ENCODE measurements at regions not wholly inside any gene's neighbourhood (a gene's known extent, or its start where the extent isn't known, plus 50 kb on each side); places are given as distances from the start of the nearest gene placed in this dataset.
"Not testable (repeated sequence)": the region's sequence is repeated elsewhere in the genome, so short reads cannot be mapped to it uniquely, and the experiment has no call there.

GRCh38 chr15:22224241-22224671 is 143.9 kb downstream of the OR4M2 start:
- Mint-ChIP-seq H3K27ac (peak overlapping the region; percentile 94), H3K4me3 (no peak overlapping the region), H3K4me1 (ENCODE audit: low read depth) (peaks cover 36% of the 10 kb centered on the region), H3K9me3 (no peaks in the 10 kb centered on the region), H3K36me3 (ENCODE audit: low read depth) (no peaks in the 10 kb centered on the region), H3K27me3 (no peaks in the 10 kb centered on the region)
- CTCF ChIA-PET: interaction anchor here (2.5 kb wide), 1 partner anchor 1869 kb away, joined by 9 read pairs; no protein-coding TSS in a partner anchor
- peaks cover 22% of the 10 kb centered on the region for H3K4me1 ChIP-seq (ENCODE audit: insufficient read depth, low read length)
- H3K9me3 ChIP-seq (ENCODE audit: control insufficient read depth in 1 of 2, insufficient read depth in 1 of 2, low read length in 2 of 2): no peaks in the 10 kb centered on the region
- ATAC-seq (ENCODE audit: poor library complexity) (no peak), DNase-seq (peak in 3 of 14 experiments; percentile 26 to 37 (median 33))
- intact Hi-C loops (cut with DNase I, micrococcal nuclease): loop anchor here in 1 of 2 experiments (10.0 kb wide), 1 partner anchor 1869 kb away; no protein-coding TSS in a partner anchor
- H3K4me3 ChIP-seq (ENCODE audit: low read length): no peak overlapping the region
- no peak for TF ChIP-seq CTCF (IDR thresholded peaks at IDR 0.05)
- no peaks in the 10 kb centered on the region for H3K27me3 ChIP-seq (ENCODE audit: control insufficient read depth in 1 of 2, insufficient read depth in 2 of 2, low read length in 2 of 2)
- H3K27ac ChIP-seq (ENCODE audit: low read depth in 1 of 2, low read length in 2 of 2): no peak overlapping the region
- POLR2A ChIA-PET: interaction anchor here (3.8 kb wide), 1 partner anchor 1868 kb away, joined by 59 read pairs; no protein-coding TSS in a partner anchor
- H3K36me3 ChIP-seq (ENCODE audit: insufficient read depth, low read length): no peaks in the 10 kb centered on the region

DNA sequence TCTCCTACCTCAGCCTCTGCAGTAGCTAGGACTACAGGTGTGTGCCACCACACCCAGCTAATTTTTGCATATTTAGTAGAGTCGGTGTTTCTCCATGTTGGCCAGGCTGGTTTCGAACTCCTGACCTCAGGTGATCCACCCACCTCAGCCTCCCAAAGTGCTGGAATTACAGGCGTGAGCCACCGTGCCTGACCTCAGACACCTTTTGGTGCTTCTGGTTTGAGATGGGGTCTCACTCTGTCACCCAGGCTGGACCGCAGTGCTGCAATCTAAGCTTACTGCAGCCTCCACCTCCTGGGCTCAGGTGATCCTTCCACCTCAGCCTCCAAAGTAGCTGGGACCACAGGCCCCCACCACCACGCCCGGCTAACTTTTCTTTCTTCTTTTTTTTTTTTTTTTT is 144.6 kb downstream of the OR4M2 start:
- H3K4me3 Mint-ChIP-seq; H3K27ac ChIP-seq (ENCODE audit: low read depth in 1 of 2, low read length in 2 of 2); H3K9me3 Mint-ChIP-seq; H3K27me3 Mint-ChIP-seq; H3K4me3 ChIP-seq (ENCODE audit: low read length); H3K36me3 Mint-ChIP-seq (ENCODE audit: low read depth); H3K36me3 ChIP-seq (ENCODE audit: insufficient read depth, low read length); CTCF ChIA-PET; H3K9me3 ChIP-seq (ENCODE audit: control insufficient read depth in 1 of 2, insufficient read depth in 1 of 2, low read length in 2 of 2); POLR2A ChIA-PET; H3K27me3 ChIP-seq (ENCODE audit: control insufficient read depth in 1 of 2, insufficient read depth in 2 of 2, low read length in 2 of 2); ATAC-seq (ENCODE audit: poor library complexity): not testable (repeated sequence)
- H3K4me1 Mint-ChIP-seq (ENCODE audit: low read depth): peaks cover 36% of the 10 kb centered on the region
- peaks cover 22% of the 10 kb centered on the region for H3K4me1 ChIP-seq (ENCODE audit: insufficient read depth, low read length)
- intact Hi-C loops (cut with DNase I, micrococcal nuclease): loop anchor here (5.0 to 10.0 kb wide), 2 partner anchors 37 to 1870 kb away; no protein-coding TSS in a partner anchor
- H3K27ac Mint-ChIP-seq: peak overlapping the region; percentile 94
- peak in 1 of 14 experiments; percentile 31 for DNase-seq

DNA sequence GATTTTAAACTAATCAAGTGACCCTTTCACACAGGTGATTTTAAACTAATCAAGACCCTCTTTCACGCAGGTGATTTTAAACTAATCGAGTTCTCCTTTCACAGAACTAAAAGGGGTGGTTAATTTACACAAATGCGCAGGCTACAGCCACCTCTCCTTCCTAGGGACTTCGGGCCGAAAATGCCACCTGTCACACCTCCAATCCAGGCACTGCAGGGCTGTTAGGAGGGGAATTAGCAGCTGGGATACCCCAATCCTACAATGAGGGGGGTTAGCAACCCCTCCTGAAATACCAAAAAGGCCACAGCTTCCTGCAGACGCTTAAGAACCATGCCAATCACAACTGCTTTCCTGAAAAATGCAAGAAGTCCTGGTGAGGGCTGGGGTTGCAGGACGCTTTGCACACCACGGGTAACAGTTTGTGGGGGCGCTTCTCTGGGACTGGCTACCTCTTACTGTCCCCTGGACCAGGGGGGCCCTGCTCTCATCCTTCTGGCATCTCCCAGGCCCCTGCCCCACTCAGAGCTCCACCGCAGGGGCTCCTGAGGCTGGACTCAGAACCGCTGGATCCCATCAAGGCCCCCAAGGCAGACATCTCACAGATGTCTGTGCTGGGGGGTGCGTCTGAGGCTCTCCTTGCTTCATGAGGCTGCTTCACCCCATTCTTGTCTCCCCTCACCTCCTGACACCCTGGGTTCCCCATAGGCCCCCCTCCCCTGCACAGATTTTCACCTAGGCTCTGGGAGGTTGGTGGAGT is 145.9 kb downstream of the OR4M2 start:
- H3K4me3 ChIP-seq (ENCODE audit: low read length): no peak overlapping the region
- ChIA-PET POLR2A (no interaction called here), CTCF (no interaction called here)
- no peaks in the 10 kb centered on the region for H3K9me3 Mint-ChIP-seq
- no peaks in the 10 kb centered on the region for H3K9me3 ChIP-seq (ENCODE audit: control insufficient read depth in 1 of 2, insufficient read depth in 1 of 2, low read length in 2 of 2)
- peaks cover 20% of the 10 kb centered on the region for H3K4me1 ChIP-seq (ENCODE audit: insufficient read depth, low read length)
- no peak overlapping the region for H3K27ac ChIP-seq (ENCODE audit: low read depth in 1 of 2, low read length in 2 of 2)
- no peak for TF ChIP-seq CTCF (IDR thresholded peaks at IDR 0.05)
- H3K27ac Mint-ChIP-seq: no peak overlapping the region
- no peaks in the 10 kb centered on the region for H3K27me3 Mint-ChIP-seq
- H3K4me1 Mint-ChIP-seq (ENCODE audit: low read depth): peaks cover 32% of the 10 kb centered on the region
- H3K27me3 ChIP-seq (ENCODE audit: control insufficient read depth in 1 of 2, insufficient read depth in 2 of 2, low read length in 2 of 2): no peaks in the 10 kb centered on the region
- H3K4me3 Mint-ChIP-seq: no peak overlapping the region
- intact Hi-C loops (cut with DNase I, micrococcal nuclease): loop anchor here (5.0 to 10.0 kb wide), 2 partner anchors 36 to 1871 kb away; no protein-coding TSS in a partner anchor
- ATAC-seq (ENCODE audit: poor library complexity) (no peak), DNase-seq (peak in 1 of 14 experiments; percentile 33)
- no peaks in the 10 kb centered on the region for H3K36me3 Mint-ChIP-seq (ENCODE audit: low read depth)
- no peaks in the 10 kb centered on the region for H3K36me3 ChIP-seq (ENCODE audit: insufficient read depth, low read length)
